DOHH2 (cell line): ENCODE measurements at regions not wholly inside any gene's neighbourhood (a gene's known extent, or its start where the extent isn't known, plus 50 kb on each side); places are given as distances from the start of the nearest gene placed in this dataset.

ENCODE experiments used
- H3F3A ChIP-seq: fragments of 200-600 bp; sonication (generic), shearing (Covaris generic); 2 replicates; pipeline ENCODE4 v1.6.0; 2016; ENCODE audit warnings: antibody characterized with exemption, mild to moderate bottlenecking; ENCODE audit not compliant: control insufficient read depth, insufficient read depth
- H3K27ac ChIP-seq: fragments of 200-600 bp; sonication (generic); 2 replicates; pipeline ENCODE4 v1.5.1; 2014; ENCODE audit warnings: low read depth, mild to moderate bottlenecking, low read length, moderate library complexity
- H3K27me3 ChIP-seq: fragments of 200-600 bp; sonication (generic); 2 replicates; pipeline ENCODE4 v1.6.1; 2014; ENCODE audit warnings: mild to moderate bottlenecking, low read length, mixed read lengths; ENCODE audit not compliant: control insufficient read depth
- H3K36me3 ChIP-seq: fragments of 200-600 bp; sonication (generic); 2 replicates; pipeline ENCODE4 v1.6.1; 2014; ENCODE audit warnings: mild to moderate bottlenecking, low read length, moderate library complexity, mixed read lengths; ENCODE audit not compliant: control insufficient read depth
- H3K4me1 ChIP-seq: fragments of 200-600 bp; sonication (generic); 2 replicates; pipeline ENCODE4 v1.6.1; 2014; ENCODE audit warnings: mild to moderate bottlenecking, low read length, mixed read lengths; ENCODE audit not compliant: control insufficient read depth
- H3K4me2 ChIP-seq: fragments of 200-600 bp; sonication (generic); 2 replicates; pipeline ENCODE4 v1.6.0; 2014; ENCODE audit warnings: mild to moderate bottlenecking, low read length, moderate library complexity
- H3K4me3 ChIP-seq: fragments of 200-600 bp; sonication (generic); 2 replicates; pipeline ENCODE4 v1.5.1; 2014; ENCODE audit warnings: mild to moderate bottlenecking, low read length, mixed read lengths
- H3K79me2 ChIP-seq: fragments of 200-600 bp; sonication (generic); 2 replicates; pipeline ENCODE4 v1.6.1; 2014; ENCODE audit warnings: mild to moderate bottlenecking, low read length, mixed read lengths; ENCODE audit not compliant: control insufficient read depth
- H3K9me2 ChIP-seq: fragments of 200-600 bp; sonication (generic); replicated peaks from 2 replicates; pipeline ENCODE4 v1.6.1; 2014; ENCODE audit warnings: mild to moderate bottlenecking, low read length, mixed read lengths; ENCODE audit not compliant: control insufficient read depth
- H3K9me3 ChIP-seq: fragments of 200-600 bp; sonication (generic); 2 replicates; pipeline ENCODE4 v1.6.1; 2014; ENCODE audit warnings: antibody characterized with exemption, low read length, mixed read lengths; ENCODE audit not compliant: control insufficient read depth, insufficient read depth
- H4K20me1 ChIP-seq: fragments of 200-600 bp; sonication (generic); 2 replicates; pipeline ENCODE4 v1.6.0; 2014; ENCODE audit warnings: low read depth, mild to moderate bottlenecking, antibody characterized with exemption, low read length, moderate library complexity; ENCODE audit not compliant: control insufficient read depth, insufficient read depth
- CTCF ChIP-seq: fragments of 200-600 bp; sonication (generic); IDR thresholded peaks from one replicate; pipeline ENCODE4 v1.5.1; 2014; ENCODE audit warnings: antibody characterized with exemption, mild to moderate bottlenecking, low read depth, low read length; ENCODE audit not compliant: poor library complexity, severe bottlenecking
- EZH2phosphoT487 ChIP-seq: fragments of 200-600 bp; sonication (generic); IDR thresholded peaks from 2 replicates; pipeline ENCODE4 v1.6.1; 2017; ENCODE audit warnings: borderline replicate concordance, mild to moderate bottlenecking, antibody characterized with exemption, low read length, moderate library complexity, mixed read lengths

- Histone ChIP-seq H3K4me3 (no peak overlapping the region), H3K79me2 (no peaks in the 10 kb centered on the region), H3K27ac (no peak overlapping the region), H3K4me1 (no peaks in the 10 kb centered on the region), H3F3A (no peaks in the 10 kb centered on the region), H3K9me2 (no peaks in the 10 kb centered on the region), H4K20me1 (no peaks in the 10 kb centered on the region), H3K4me2 (no peak overlapping the region), H3K36me3 (no peaks in the 10 kb centered on the region), H3K27me3 (no peaks in the 10 kb centered on the region), H3K9me3 (no peaks in the 10 kb centered on the region; the same call in 1 of the 2 replicates)
- TF ChIP-seq EZH2phosphoT487: no peak
- no peak for TF ChIP-seq CTCF
Measured at GRCh38 chr18:72637299-72637698, 93.2 kb upstream of the CBLN2 start.

DNA sequence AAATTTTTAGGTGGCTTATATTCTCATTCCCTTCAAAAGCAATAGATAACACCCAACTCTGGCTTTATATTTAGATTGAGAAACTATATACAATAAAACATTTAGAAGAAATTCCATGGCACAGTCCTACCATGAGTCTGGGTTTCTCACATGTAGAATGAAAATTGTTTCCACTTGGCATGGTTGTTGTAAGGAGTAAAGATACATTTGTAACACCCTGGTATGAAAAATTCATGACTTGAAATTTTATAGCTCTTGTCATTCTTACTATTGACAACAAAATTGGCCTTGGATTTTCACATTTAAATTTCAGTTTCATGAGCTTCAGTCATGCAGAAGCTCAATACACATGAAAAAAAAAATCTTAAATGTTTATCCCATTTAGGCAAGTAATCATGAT lies 92.5 kb upstream of the CBLN2 start:
- Histone ChIP-seq H3K27me3 (no peaks in the 10 kb centered on the region), H3K36me3 (no peaks in the 10 kb centered on the region), H4K20me1 (no peaks in the 10 kb centered on the region), H3K9me2 (no peaks in the 10 kb centered on the region), H3K9me3 (no peaks in the 10 kb centered on the region; the same call in 1 of the 2 replicates), H3K4me3 (no peak overlapping the region), H3K4me1 (no peaks in the 10 kb centered on the region), H3F3A (no peaks in the 10 kb centered on the region), H3K4me2 (no peak overlapping the region), H3K27ac (no peak overlapping the region), H3K79me2 (no peaks in the 10 kb centered on the region)
- TF ChIP-seq EZH2phosphoT487 (no peak), CTCF (no peak)

- Histone ChIP-seq H4K20me1 (no peaks in the 10 kb centered on the region), H3K4me1 (no peaks in the 10 kb centered on the region), H3F3A (no peaks in the 10 kb centered on the region), H3K9me2 (no peaks in the 10 kb centered on the region), H3K36me3 (no peaks in the 10 kb centered on the region), H3K27me3 (no peaks in the 10 kb centered on the region), H3K27ac (no peak overlapping the region), H3K9me3 (no peaks in the 10 kb centered on the region), H3K4me3 (no peak overlapping the region), H3K79me2 (no peaks in the 10 kb centered on the region), H3K4me2 (no peak overlapping the region)
- TF ChIP-seq EZH2phosphoT487 (no peak), CTCF (no peak)
Measured at GRCh38 chr18:72634500-72634899, 90.4 kb upstream of the CBLN2 start.

GRCh38 chr18:72630991-72631390 lies 86.8 kb upstream of the CBLN2 start:
- no peaks in the 10 kb centered on the region for H3K27me3 ChIP-seq
- H3K36me3 ChIP-seq: no peaks in the 10 kb centered on the region
- H3F3A ChIP-seq: no peaks in the 10 kb centered on the region
- H3K9me2 ChIP-seq: no peaks in the 10 kb centered on the region
- TF ChIP-seq EZH2phosphoT487 (no peak), CTCF (no peak)
- H3K4me3 ChIP-seq: no peak overlapping the region
- H3K9me3 ChIP-seq: no peaks in the 10 kb centered on the region
- no peaks in the 10 kb centered on the region for H3K4me1 ChIP-seq
- no peak overlapping the region for H3K4me2 ChIP-seq
- no peak overlapping the region for H3K27ac ChIP-seq
- no peaks in the 10 kb centered on the region for H4K20me1 ChIP-seq
- H3K79me2 ChIP-seq: no peaks in the 10 kb centered on the region
